GM12873 (cell line): ENCODE measurements at regions not wholly inside any gene's neighbourhood (a gene's known extent, or its start where the extent isn't known, plus 50 kb on each side); places are given as distances from the start of the nearest gene placed in this dataset.

ENCODE experiments used
- TF ChIP-seq, protein P1 (sequence below): IDR thresholded peaks from 2 replicates; pipeline ENCODE4 v1.5.1; 2012; ENCODE audit warnings: low read depth, mild to moderate bottlenecking, moderate library complexity, low read length, control low read depth; ENCODE audit not compliant: insufficient read depth; ENCODE audit errors: missing control alignments

DNA sequence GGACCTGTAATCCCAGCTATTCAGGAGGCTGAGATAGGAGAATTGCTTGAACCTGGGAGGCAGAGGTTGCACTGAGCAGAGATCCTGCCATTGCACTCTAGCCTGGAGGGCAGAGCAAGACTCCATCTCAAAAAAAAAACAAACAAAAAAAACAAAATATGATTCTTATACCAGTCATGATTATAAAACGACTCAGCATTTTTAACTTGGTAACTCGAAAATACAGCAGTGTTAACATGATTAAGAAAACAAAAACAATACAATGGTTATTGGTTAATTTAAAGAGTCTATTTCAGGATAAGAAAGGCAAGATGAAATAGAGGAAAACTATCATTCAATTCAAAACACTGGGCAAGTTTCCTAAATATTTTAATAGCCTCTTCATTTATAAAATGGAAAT, 865.3 kb downstream of the PCDH7 start:
- TF ChIP-seq, protein P1, sequence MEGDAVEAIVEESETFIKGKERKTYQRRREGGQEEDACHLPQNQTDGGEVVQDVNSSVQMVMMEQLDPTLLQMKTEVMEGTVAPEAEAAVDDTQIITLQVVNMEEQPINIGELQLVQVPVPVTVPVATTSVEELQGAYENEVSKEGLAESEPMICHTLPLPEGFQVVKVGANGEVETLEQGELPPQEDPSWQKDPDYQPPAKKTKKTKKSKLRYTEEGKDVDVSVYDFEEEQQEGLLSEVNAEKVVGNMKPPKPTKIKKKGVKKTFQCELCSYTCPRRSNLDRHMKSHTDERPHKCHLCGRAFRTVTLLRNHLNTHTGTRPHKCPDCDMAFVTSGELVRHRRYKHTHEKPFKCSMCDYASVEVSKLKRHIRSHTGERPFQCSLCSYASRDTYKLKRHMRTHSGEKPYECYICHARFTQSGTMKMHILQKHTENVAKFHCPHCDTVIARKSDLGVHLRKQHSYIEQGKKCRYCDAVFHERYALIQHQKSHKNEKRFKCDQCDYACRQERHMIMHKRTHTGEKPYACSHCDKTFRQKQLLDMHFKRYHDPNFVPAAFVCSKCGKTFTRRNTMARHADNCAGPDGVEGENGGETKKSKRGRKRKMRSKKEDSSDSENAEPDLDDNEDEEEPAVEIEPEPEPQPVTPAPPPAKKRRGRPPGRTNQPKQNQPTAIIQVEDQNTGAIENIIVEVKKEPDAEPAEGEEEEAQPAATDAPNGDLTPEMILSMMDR, result no peak

DNA sequence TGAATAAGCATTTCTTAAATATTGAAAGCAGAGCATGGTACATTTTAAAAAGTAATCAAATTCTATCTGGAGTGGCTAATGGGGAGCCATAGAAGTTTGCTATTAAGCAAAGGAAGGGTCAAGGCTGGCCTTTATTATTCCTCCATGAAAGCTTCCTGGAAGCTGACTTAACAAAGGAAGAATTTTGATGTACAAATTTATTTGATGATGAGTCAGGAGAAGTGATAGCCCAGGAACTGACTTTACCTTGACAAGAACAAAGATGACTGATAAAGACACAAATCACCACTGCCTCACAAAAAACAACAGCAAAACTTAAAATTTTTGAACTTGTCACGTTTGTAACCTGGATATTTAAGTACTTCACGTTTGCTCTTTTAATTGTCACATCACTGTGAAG, 872.1 kb downstream of the PCDH7 start:
- TF ChIP-seq, protein P1, result no peak

DNA sequence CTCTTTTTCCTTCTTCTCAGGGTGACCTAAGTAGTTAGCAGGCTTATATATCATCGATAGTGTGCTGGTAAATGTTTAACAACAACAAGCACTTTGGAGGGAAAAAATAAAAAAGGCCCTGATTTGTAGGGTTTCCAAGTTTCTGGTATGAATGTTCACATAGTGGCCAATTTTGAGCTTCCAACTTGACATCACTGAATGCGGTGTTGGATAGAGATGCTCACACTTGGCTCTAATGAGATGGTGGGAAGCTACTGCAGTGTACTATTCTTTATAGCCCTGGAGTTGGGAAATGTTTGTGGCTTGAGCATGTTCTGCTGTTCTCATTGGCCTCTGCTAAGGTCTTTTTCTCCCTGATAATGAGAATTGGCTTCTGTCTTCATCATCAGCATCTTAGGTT, 875.3 kb downstream of the PCDH7 start:
- TF ChIP-seq, protein P1, result no peak

DNA sequence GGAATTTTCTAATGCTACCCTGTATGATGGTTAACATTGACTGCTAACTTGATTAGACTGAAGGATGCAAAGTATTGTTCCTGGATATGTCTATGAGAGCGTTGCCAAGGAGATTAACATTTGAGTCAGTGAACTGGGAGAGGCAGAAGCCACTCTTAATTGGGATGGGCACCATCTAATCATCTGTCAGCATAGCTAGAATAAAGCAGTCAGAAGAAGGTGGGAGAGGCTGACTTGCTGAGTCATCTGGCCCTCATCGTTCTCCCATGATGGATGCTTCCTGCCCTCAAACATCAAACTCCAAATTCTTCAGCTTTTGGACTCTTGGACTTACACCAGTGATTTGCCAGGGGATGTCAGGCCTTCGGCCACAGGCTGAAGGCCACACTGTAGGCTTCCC, 878.5 kb downstream of the PCDH7 start:
- TF ChIP-seq, protein P1, result no peak

DNA sequence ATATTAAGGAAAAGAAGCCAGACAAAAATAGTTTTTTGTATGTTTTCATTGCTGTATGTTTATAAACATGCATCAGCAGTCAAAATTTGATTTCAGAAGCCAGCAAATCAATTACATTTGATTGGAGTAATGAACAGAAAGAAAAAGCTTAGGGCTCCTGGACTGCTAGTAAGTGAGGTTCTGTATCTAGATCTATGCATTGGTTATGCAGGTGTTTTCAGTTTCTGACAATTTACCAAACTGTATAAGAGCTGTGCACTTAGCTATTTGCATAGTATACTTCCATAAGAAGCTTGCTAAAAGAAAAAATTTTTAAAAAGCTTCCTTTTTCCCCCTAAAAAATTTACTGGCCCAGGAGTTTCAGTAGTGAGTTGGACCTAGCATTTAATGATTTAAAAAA, 881.6 kb downstream of the PCDH7 start:
- TF ChIP-seq, protein P1, result no peak

DNA sequence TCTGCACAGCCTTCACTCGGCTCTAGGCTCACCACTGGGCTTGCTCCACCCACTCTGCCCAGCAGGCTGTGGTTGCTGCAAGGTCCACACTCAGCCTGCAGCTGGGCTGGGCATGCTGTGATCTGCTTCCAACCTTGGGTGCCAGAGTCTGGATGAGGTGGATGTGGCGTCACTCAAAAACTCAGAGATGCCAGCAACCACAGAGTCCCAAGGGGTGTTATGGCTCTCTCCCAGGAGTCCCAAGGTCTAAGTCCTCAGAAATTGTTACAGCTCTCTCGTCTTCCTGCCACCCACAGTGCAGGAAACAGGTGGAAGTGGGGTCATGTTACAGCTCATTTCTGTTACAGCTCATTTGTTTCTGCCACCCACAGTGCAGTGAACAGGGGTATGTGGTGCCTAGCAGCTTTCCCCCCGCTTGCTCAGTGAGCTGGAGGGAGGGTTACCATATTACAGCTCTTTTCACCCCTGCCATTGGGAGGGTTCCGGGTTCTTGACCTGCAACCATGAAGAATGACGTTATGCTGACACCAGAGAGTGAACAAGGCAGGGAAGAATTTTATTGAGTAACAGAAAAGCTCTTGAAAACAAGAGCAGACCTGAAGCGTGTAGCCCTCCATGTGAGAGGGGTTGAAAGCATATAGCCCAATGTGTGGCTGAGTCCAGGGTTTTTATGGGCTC, 893.9 kb downstream of the PCDH7 start:
- TF ChIP-seq, protein P1, result no peak

DNA sequence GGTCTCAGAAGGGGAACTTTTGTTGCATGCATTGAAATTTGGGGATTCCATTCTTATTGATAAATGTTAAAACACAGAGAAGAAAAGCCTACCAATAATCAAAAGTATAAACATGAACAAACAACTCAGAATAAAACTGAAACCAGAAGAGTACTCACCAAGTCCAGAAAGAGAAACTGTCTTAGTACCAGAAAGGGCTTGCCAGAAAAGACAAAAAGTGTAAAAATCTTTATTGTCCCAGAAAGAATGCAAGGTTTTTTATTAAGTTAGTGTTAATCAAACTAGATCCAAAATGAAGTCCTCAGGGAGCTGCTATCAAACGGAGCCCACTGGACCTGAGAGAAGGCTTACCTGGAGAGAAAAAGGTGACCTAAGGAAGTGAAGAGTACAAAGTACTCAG, 897.5 kb downstream of the PCDH7 start:
- TF ChIP-seq, protein P1, result no peak
